GM12891 (cell line): ENCODE measurements at regions not wholly inside any gene's neighbourhood (a gene's known extent, or its start where the extent isn't known, plus 50 kb on each side); places are given as distances from the start of the nearest gene placed in this dataset.

Experiments
- POLR2A ChIP-seq: IDR thresholded peaks from 2 replicates; pipeline ENCODE4 v1.6.1; 2011; ENCODE audit warnings: low read depth, low read length, control low read depth
- POLR2AphosphoS5 ChIP-seq: IDR thresholded peaks from 2 replicates; pipeline ENCODE4 v1.6.1; 2011; ENCODE audit warnings: low read depth, low read length, control low read depth
- POU2F2 ChIP-seq: IDR thresholded peaks from 2 replicates; pipeline ENCODE4 v1.6.1; 2011; ENCODE audit warnings: low read depth, mild to moderate bottlenecking, control low read depth, low read length, moderate library complexity
- SPI1 ChIP-seq: IDR thresholded peaks from 2 replicates; pipeline ENCODE4 v1.6.1; 2011; ENCODE audit warnings: low read depth, low read length, control low read depth
- TAF1 ChIP-seq: IDR thresholded peaks from 2 replicates; pipeline ENCODE4 v1.6.1; 2011; ENCODE audit warnings: low read depth, low read length, control low read depth

DNA sequence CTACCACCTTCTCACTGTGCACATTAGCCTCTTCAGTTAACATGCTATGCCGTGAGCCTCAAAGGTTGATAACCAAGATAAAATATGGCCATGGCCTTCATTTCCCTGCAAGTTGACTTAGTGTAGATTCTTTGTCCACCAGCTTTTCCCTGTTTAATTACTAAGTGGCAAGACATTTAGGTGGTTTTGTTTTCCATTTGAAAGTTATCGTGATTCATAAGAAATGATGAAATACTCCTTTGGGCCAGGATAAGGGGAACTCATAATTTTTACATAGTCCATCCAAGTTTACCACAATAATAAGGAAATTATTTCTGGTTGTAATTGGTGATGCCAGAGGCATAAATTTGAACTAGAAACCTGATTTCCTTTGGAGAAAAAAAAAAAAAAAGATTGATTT lies 609.6 kb downstream of the TAF11L14 start:
- no peak for TF ChIP-seq POLR2AphosphoS5
- no peak for TF ChIP-seq POLR2A
- TF ChIP-seq TAF1, result no peak
- TF ChIP-seq POU2F2, result no peak
- no peak for TF ChIP-seq SPI1
